HepG2 (cell line): ENCODE measurements at regions not wholly inside any gene's neighbourhood (a gene's known extent, or its start where the extent isn't known, plus 50 kb on each side); places are given as distances from the start of the nearest gene placed in this dataset.

ENCODE experiments used
- ATAC-seq: fragments of 200-7000 bp; cut with Tn5 transposase; 3 replicates; pipeline ENCODE4 v1.9.1; 2020; ENCODE audit warnings: mild to moderate bottlenecking, moderate library complexity
- BruUV-seq: library from RNA; stranded (reverse); fragments of 400-500 nt; replicated peaks from 2 replicates; lab custom pipeline; 2021; lab: Mats Ljungman, UMichigan
- CTCF ChIA-PET: fragments of 300-600 bp; formaldehyde crosslinking; extraction: SDS; loops from one replicate; lab custom pipeline; 2021; ENCODE audit warnings: low total read pairs, inconsistent platforms, low intra/inter-chr PET ratio; lab: Yijun Ruan, JAX
- POLR2A ChIA-PET: fragments of 350-600 bp; sonication (Branson Sonifier 250); formaldehyde crosslinking; loops from one replicate; lab custom pipeline; 2020; ENCODE audit warnings: antibody characterized with exemption, inconsistent platforms; lab: Yijun Ruan, JAX
- DNase-seq: peaks from one replicate; pipeline ENCODE4 v3.0.0-alpha.2; 2015; ENCODE audit warnings: low spot score
- FAIRE-seq: peaks from 3 replicates; lab custom pipeline; 2011; peaks lifted over from hg19 to GRCh38; lab: Jason Lieb, UNC
- H2AFZ ChIP-seq: one replicate; pipeline ENCODE4 v1.6.1; 2011; ENCODE audit warnings: low read length, inconsistent platforms
- H3K27ac ChIP-seq: fragments of 300-600 bp; 3 replicates; pipeline ENCODE4 v1.8.0; 2011; ENCODE audit warnings: mixed run types, mild to moderate bottlenecking, mixed read lengths, low read length, inconsistent platforms; ENCODE audit not compliant: insufficient read depth; ENCODE audit errors: extremely low read length
- H3K27me3 ChIP-seq, 2 experiments: fragments of 200-600 bp in 1 of 2; 2 replicates in 1 of 2; 3 replicates in 1 of 2; pipeline versions ENCODE4 v1.6.0 to v1.8.0; 2011; ENCODE audit warnings: low read length in 2 of 2, mild to moderate bottlenecking in 2 of 2, moderate library complexity in 2 of 2, inconsistent platforms in 1 of 2; ENCODE audit not compliant: insufficient read depth in 2 of 2, control insufficient read depth in 1 of 2
- H3K36me3 ChIP-seq, 2 experiments: fragments of 200-600 bp in 1 of 2; replicated peaks in 1 of 2; 2 replicates in 1 of 2; 3 replicates in 1 of 2; pipeline versions ENCODE4 v1.5.1 to v1.8.0; 2011; ENCODE audit warnings: low read length in 2 of 2, inconsistent platforms in 1 of 2; ENCODE audit not compliant: insufficient read depth in 2 of 2, control insufficient read depth in 1 of 2
- H3K4me1 ChIP-seq: 2 replicates; pipeline ENCODE4 v1.5.1; 2012; ENCODE audit warnings: low read length, inconsistent platforms; ENCODE audit not compliant: insufficient read depth
- H3K4me2 ChIP-seq: 2 replicates; pipeline ENCODE4 v1.6.0; 2011; ENCODE audit warnings: low read depth, low read length, inconsistent platforms
- H3K4me3 ChIP-seq, 3 experiments: fragments of 200-600 bp in 1 of 3; sonication (generic), shearing (Covaris generic) in 1 of 3; replicated peaks in 1 of 3; 2 replicates each; pipeline ENCODE4 v1.5.1; 2011 to 2016; ENCODE audit warnings: low read length in 3 of 3, inconsistent platforms in 2 of 3, low read depth in 2 of 3, mild to moderate bottlenecking in 2 of 3, control low read depth in 1 of 3, mixed read lengths in 1 of 3; ENCODE audit not compliant: insufficient read depth in 1 of 3
- H3K79me2 ChIP-seq: one replicate; pipeline ENCODE4 v1.6.1; 2011; ENCODE audit warnings: low read length, inconsistent platforms; ENCODE audit not compliant: insufficient read depth
- H3K9ac ChIP-seq: 2 replicates; pipeline ENCODE4 v1.6.0; 2011; ENCODE audit warnings: mild to moderate bottlenecking, low read depth, low read length, inconsistent platforms; ENCODE audit not compliant: insufficient read depth
- H3K9me3 ChIP-seq: 2 replicates; pipeline ENCODE4 v1.5.1; 2012; ENCODE audit warnings: mild to moderate bottlenecking, low read length
- H4K20me1 ChIP-seq: 2 replicates; pipeline ENCODE4 v1.6.0; 2011; ENCODE audit warnings: inconsistent platforms, mild to moderate bottlenecking, low read length, moderate library complexity; ENCODE audit not compliant: insufficient read depth
- HIVEP1 ChIP-seq: sonication (generic); formaldehyde crosslinking; IDR thresholded peaks from 2 replicates; pipeline ENCODE4 v1.4.0; 2020; ENCODE audit warnings: mild to moderate bottlenecking, missing genetic modification reagents
- HOXD1 ChIP-seq: sonication (generic); formaldehyde crosslinking; IDR thresholded peaks from 2 replicates; pipeline ENCODE4 v1.5.0; 2020; ENCODE audit warnings: missing genetic modification reagents
- JUND ChIP-seq: sonication (generic); formaldehyde crosslinking; IDR thresholded peaks from 2 replicates; pipeline ENCODE4 v1.8.0; 2022; ENCODE audit warnings: mild to moderate bottlenecking, missing genetic modification reagents
- NCOR1 ChIP-seq: fragments of 200-600 bp; sonication (generic); IDR thresholded peaks from 2 replicates; pipeline ENCODE4 v1.7.0; 2017; ENCODE audit warnings: antibody characterized with exemption, low read length, borderline replicate concordance
- NR0B2 ChIP-seq: sonication (generic); formaldehyde crosslinking; IDR thresholded peaks from 2 replicates; pipeline ENCODE4 v1.4.0; 2020; ENCODE audit warnings: mild to moderate bottlenecking, missing genetic modification reagents
- PTBP1 ChIP-seq: fragments of 200-400 bp; formaldehyde crosslinking; IDR thresholded peaks from 2 replicates; pipeline ENCODE4 v1.6.1; 2018; ENCODE audit warnings: low read length, low read depth; ENCODE audit not compliant: poor library complexity, severe bottlenecking
- SIN3A ChIP-seq: IDR thresholded peaks from 2 replicates; pipeline ENCODE4 v1.6.1; 2011; ENCODE audit warnings: low read depth, mild to moderate bottlenecking, control low read depth, low read length, borderline replicate concordance
- ZNF124 ChIP-seq: sonication (generic); formaldehyde crosslinking; IDR thresholded peaks from 2 replicates; pipeline ENCODE4 v1.4.0; 2020; ENCODE audit warnings: missing genetic modification reagents
- ZNF333 ChIP-seq: sonication (generic); formaldehyde crosslinking; IDR thresholded peaks from 2 replicates; pipeline ENCODE4 v1.4.0; 2020; ENCODE audit warnings: mild to moderate bottlenecking, missing genetic modification reagents, borderline replicate concordance
- ZNF362 ChIP-seq: sonication (generic); formaldehyde crosslinking; IDR thresholded peaks from 2 replicates; pipeline ENCODE4 v1.4.0; 2020; ENCODE audit warnings: missing genetic modification reagents, mild to moderate bottlenecking, borderline replicate concordance
- ZNF710 ChIP-seq: sonication (generic); formaldehyde crosslinking; IDR thresholded peaks from 2 replicates; pipeline ENCODE4 v1.5.0; 2020; ENCODE audit warnings: mild to moderate bottlenecking, missing genetic modification reagents, borderline replicate concordance
- WGBS: methylation state at CpG from one replicate; pipeline ENCODE4 v1.1.6; 2017; ENCODE audit warnings: low lambda C conversion rate; 5-methylcytosine and 5-hydroxymethylcytosine counted together
- in situ Hi-C: cut with HindIII; loops from 2 replicates; pipeline ENCODE4 v1.10.0; 2017; ENCODE audit warnings: low pct_unique_long_range_greater_than_20kb; ENCODE audit not compliant: extremely low pct_ligation_motif_present
- intact Hi-C: fragments of 100-400 bp; cut with micrococcal nuclease; formaldehyde crosslinking; loops from one replicate; pipeline ENCODE4 v1.10.0; 2022; ENCODE audit not compliant: unreplicated experiment

- no peak for TF ChIP-seq NCOR1
- no peak for TF ChIP-seq ZNF124
- TF ChIP-seq PTBP1, result no peak
- TF ChIP-seq ZNF362 (CRISPR knock-in tag), result no peak
- no peak for TF ChIP-seq ZNF710
- TF ChIP-seq SIN3A, result no peak
- no peak for TF ChIP-seq HOXD1 (CRISPR knock-in tag)
- no peak for TF ChIP-seq HIVEP1
- no peak for TF ChIP-seq ZNF333
- no peak for TF ChIP-seq JUND
- TF ChIP-seq NR0B2 (CRISPR knock-in tag), result no peak
- TF ChIP-seq, all 625 proteins: peak for 0
- no peak overlapping the region for H3K4me2 ChIP-seq
- ATAC-seq, result no peak
- H3K4me1 ChIP-seq, result no peaks in the 10 kb centered on the region
- no peaks in the 10 kb centered on the region for H3K79me2 ChIP-seq
- no peaks in the 10 kb centered on the region for H4K20me1 ChIP-seq
- H3K27me3 ChIP-seq, result no peaks in the 10 kb centered on the region; a peak in 1 of 5 replicates
- no peaks in the 10 kb centered on the region for H3K36me3 ChIP-seq
- ChIA-PET POLR2A (no interaction called here), CTCF (no interaction called here)
- H3K27ac ChIP-seq, result no peak overlapping the region
- intact Hi-C loops (no loop called here), in situ Hi-C loops (no loop called here)
- 23% methylated on average over 2 of the region's 2 CpGs for WGBS
- no peak for DNase-seq
- H3K9me3 ChIP-seq, result no peaks in the 10 kb centered on the region
- H2AFZ ChIP-seq, result no peak overlapping the region
- H3K4me3 ChIP-seq, result no peak overlapping the region
- no peak overlapping the region for H3K9ac ChIP-seq
- no TSS peak for BruUV-seq
- no peak for FAIRE-seq
These were observed 401.1 kb upstream of the NFIA start for GRCh38 chr1:60681095-60681860.
